ENCODE measurements at regions not wholly inside any gene's neighbourhood (a gene's known extent, or its start where the extent isn't known, plus 50 kb on each side); places are given as distances from the start of the nearest gene placed in this dataset.

DNA sequence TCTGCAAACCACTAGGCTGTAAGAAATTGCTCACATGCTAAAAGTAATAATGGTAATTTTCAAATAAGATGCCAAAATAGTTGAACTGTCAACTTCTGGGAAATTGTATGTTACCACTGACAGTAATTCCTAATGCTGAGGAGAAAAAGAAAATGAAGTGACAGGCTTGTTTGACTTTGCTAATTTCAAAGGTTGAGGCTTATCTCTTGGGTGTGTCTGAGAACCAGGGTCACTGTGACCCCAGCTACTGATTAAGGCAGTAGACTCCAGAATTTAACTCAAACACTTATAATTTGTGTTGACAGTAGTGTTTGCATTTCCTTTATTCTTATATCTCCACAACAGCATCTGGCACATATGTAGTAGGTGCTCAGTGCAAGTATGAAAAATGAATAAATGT lies 74.6 kb upstream of the PDZRN3 start:
- TF ChIP-seq, protein P1, sequence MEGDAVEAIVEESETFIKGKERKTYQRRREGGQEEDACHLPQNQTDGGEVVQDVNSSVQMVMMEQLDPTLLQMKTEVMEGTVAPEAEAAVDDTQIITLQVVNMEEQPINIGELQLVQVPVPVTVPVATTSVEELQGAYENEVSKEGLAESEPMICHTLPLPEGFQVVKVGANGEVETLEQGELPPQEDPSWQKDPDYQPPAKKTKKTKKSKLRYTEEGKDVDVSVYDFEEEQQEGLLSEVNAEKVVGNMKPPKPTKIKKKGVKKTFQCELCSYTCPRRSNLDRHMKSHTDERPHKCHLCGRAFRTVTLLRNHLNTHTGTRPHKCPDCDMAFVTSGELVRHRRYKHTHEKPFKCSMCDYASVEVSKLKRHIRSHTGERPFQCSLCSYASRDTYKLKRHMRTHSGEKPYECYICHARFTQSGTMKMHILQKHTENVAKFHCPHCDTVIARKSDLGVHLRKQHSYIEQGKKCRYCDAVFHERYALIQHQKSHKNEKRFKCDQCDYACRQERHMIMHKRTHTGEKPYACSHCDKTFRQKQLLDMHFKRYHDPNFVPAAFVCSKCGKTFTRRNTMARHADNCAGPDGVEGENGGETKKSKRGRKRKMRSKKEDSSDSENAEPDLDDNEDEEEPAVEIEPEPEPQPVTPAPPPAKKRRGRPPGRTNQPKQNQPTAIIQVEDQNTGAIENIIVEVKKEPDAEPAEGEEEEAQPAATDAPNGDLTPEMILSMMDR (IDR thresholded peaks at IDR 0.05) = no peak
- TF ChIP-seq NR3C1 (IDR thresholded peaks at IDR 0.05) (no peak), CBX2 (IDR thresholded peaks at IDR 0.05; ENCODE audit: borderline replicate concordance, low read depth) (no peak), EHF (CRISPR knock-in tag; IDR thresholded peaks at IDR 0.05) (no peak), MAZ (IDR thresholded peaks at IDR 0.05; ENCODE audit: borderline replicate concordance, low read depth, low read length) (no peak), POLR2A (IDR thresholded peaks at IDR 0.05; ENCODE audit: low read length) (no peak), EP300 (IDR thresholded peaks at IDR 0.05) (no peak)
- TF ChIP-seq, protein P2, sequence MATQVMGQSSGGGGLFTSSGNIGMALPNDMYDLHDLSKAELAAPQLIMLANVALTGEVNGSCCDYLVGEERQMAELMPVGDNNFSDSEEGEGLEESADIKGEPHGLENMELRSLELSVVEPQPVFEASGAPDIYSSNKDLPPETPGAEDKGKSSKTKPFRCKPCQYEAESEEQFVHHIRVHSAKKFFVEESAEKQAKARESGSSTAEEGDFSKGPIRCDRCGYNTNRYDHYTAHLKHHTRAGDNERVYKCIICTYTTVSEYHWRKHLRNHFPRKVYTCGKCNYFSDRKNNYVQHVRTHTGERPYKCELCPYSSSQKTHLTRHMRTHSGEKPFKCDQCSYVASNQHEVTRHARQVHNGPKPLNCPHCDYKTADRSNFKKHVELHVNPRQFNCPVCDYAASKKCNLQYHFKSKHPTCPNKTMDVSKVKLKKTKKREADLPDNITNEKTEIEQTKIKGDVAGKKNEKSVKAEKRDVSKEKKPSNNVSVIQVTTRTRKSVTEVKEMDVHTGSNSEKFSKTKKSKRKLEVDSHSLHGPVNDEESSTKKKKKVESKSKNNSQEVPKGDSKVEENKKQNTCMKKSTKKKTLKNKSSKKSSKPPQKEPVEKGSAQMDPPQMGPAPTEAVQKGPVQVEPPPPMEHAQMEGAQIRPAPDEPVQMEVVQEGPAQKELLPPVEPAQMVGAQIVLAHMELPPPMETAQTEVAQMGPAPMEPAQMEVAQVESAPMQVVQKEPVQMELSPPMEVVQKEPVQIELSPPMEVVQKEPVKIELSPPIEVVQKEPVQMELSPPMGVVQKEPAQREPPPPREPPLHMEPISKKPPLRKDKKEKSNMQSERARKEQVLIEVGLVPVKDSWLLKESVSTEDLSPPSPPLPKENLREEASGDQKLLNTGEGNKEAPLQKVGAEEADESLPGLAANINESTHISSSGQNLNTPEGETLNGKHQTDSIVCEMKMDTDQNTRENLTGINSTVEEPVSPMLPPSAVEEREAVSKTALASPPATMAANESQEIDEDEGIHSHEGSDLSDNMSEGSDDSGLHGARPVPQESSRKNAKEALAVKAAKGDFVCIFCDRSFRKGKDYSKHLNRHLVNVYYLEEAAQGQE (IDR thresholded peaks at IDR 0.05) = no peak
- TF ChIP-seq, protein P3, sequence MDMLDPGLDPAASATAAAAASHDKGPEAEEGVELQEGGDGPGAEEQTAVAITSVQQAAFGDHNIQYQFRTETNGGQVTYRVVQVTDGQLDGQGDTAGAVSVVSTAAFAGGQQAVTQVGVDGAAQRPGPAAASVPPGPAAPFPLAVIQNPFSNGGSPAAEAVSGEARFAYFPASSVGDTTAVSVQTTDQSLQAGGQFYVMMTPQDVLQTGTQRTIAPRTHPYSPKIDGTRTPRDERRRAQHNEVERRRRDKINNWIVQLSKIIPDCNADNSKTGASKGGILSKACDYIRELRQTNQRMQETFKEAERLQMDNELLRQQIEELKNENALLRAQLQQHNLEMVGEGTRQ (IDR thresholded peaks at IDR 0.05) = no peak
